DOHH2 (cell line): ENCODE measurements at regions not wholly inside any gene's neighbourhood (a gene's known extent, or its start where the extent isn't known, plus 50 kb on each side); places are given as distances from the start of the nearest gene placed in this dataset.

Experiments used
- EZH2phosphoT487 ChIP-seq: fragments of 200-600 bp; sonication (generic); IDR thresholded peaks from 2 replicates; pipeline ENCODE4 v1.6.1; 2017; ENCODE audit warnings: borderline replicate concordance, mild to moderate bottlenecking, antibody characterized with exemption, low read length, moderate library complexity, mixed read lengths
- TF ChIP-seq, protein P1 (sequence below): fragments of 200-600 bp; sonication (generic); IDR thresholded peaks from one replicate; pipeline ENCODE4 v1.5.1; 2014; ENCODE audit warnings: antibody characterized with exemption, mild to moderate bottlenecking, low read depth, low read length; ENCODE audit not compliant: poor library complexity, severe bottlenecking

- TF ChIP-seq, protein P1, sequence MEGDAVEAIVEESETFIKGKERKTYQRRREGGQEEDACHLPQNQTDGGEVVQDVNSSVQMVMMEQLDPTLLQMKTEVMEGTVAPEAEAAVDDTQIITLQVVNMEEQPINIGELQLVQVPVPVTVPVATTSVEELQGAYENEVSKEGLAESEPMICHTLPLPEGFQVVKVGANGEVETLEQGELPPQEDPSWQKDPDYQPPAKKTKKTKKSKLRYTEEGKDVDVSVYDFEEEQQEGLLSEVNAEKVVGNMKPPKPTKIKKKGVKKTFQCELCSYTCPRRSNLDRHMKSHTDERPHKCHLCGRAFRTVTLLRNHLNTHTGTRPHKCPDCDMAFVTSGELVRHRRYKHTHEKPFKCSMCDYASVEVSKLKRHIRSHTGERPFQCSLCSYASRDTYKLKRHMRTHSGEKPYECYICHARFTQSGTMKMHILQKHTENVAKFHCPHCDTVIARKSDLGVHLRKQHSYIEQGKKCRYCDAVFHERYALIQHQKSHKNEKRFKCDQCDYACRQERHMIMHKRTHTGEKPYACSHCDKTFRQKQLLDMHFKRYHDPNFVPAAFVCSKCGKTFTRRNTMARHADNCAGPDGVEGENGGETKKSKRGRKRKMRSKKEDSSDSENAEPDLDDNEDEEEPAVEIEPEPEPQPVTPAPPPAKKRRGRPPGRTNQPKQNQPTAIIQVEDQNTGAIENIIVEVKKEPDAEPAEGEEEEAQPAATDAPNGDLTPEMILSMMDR, result no peak
- no peak for TF ChIP-seq EZH2phosphoT487
Measured at GRCh38 chr17:79387783-79388182, 223.1 kb downstream of the RBFOX3 start.
